ENCODE measurements at regions not wholly inside any gene's neighbourhood (a gene's known extent, or its start where the extent isn't known, plus 50 kb on each side); places are given as distances from the start of the nearest gene placed in this dataset.

GRCh38 chr13:73129023-73129422 is 70.2 kb downstream of the KLF5 start:
- TF ChIP-seq ZBTB33 (IDR thresholded peaks at IDR 0.05; ENCODE audit: extremely low read depth, insufficient replicate concordance, low read length) (no peak), CTCF (IDR thresholded peaks at IDR 0.05 in 2 of 3, conservative IDR thresholded peaks at IDR 0.05 in 1 of 3; ENCODE audit: borderline replicate concordance in 1 of 3, insufficient read depth in 1 of 3, low read depth in 2 of 3, low read length in 2 of 3) (no peak), SIN3A (IDR thresholded peaks at IDR 0.05; ENCODE audit: low read depth) (no peak), ELF1 (IDR thresholded peaks at IDR 0.05; ENCODE audit: borderline replicate concordance, low read depth) (no peak), FOSL1 (IDR thresholded peaks at IDR 0.05; ENCODE audit: low read depth) (no peak), POLR2AphosphoS5 (IDR thresholded peaks at IDR 0.05; ENCODE audit: low read depth, low read length) (no peak), MAX (IDR thresholded peaks at IDR 0.05) (no peak), EGR1 (IDR thresholded peaks at IDR 0.05; ENCODE audit: low read depth) (no peak), TCF7L2 (IDR thresholded peaks at IDR 0.05; ENCODE audit: borderline replicate concordance, extremely low read depth, insufficient read depth, insufficient read length) (no peak), EZH2 (IDR thresholded peaks at IDR 0.05) (no peak), ZFX (IDR thresholded peaks at IDR 0.05) (no peak), RAD21 (IDR thresholded peaks at IDR 0.05; ENCODE audit: low read depth) (no peak), REST (IDR thresholded peaks at IDR 0.05; ENCODE audit: low read depth) (no peak), SRF (IDR thresholded peaks at IDR 0.05; ENCODE audit: low read depth) (no peak), ZNF274 (IDR thresholded peaks at IDR 0.05; ENCODE audit: low read depth, low read length) (no peak)
- H3K27ac ChIP-seq (ENCODE audit: low read depth, low read length), result no peak overlapping the region
- RAD21 ChIA-PET (ENCODE audit: low non-redundant PET in 1 of 2, low total read pairs in 2 of 2, uncharacterized antibody in 2 of 2, unreplicated experiment in 2 of 2), result no interaction called here
- CTCF ChIA-PET, result no interaction called here
- H3K79me2 ChIP-seq (ENCODE audit: insufficient read depth, low read length), result no peaks in the 10 kb centered on the region
- H3K4me1 ChIP-seq (ENCODE audit: control insufficient read depth in 1 of 2, insufficient read depth in 2 of 2, low read length in 2 of 2), result no peaks in the 10 kb centered on the region
- ATAC-seq (no peak), DNase-seq (ENCODE audit: low read depth, low spot score) (no peak)
- H3K9me2 ChIP-seq (ENCODE audit: insufficient read depth), result no peaks in the 10 kb centered on the region
- BruUV-seq (replicated peaks), result no TSS peak
- no peak overlapping the region for H2AFZ ChIP-seq (ENCODE audit: low read depth, low read length, poor library complexity, severe bottlenecking)
- intact Hi-C loops (cut with micrococcal nuclease), result no loop called here
- POLR2A ChIA-PET, result no interaction called here
- no peak overlapping the region for H3K9ac ChIP-seq (ENCODE audit: low read length)
- no peak overlapping the region for H3K4me3 ChIP-seq (replicated peaks in 1 of 2; ENCODE audit: low read depth in 1 of 2, low read length in 2 of 2)
- no peaks in the 10 kb centered on the region for H4K20me1 ChIP-seq (ENCODE audit: insufficient read depth)
- no peaks in the 10 kb centered on the region for H3K36me3 ChIP-seq (ENCODE audit: control insufficient read depth in 1 of 2, insufficient read depth in 2 of 2, low read length in 2 of 2)
- no peaks in the 10 kb centered on the region for H3K27me3 ChIP-seq (ENCODE audit: insufficient read depth, low read length)
- H3K4me2 ChIP-seq (ENCODE audit: low read length), result no peak overlapping the region
- no peaks in the 10 kb centered on the region for H3K9me3 ChIP-seq (ENCODE audit: control insufficient read depth in 1 of 2, insufficient read depth in 1 of 2, low read depth in 1 of 2, low read length in 2 of 2)

Measured in HCT116 (cell line).